ENCODE measurements at regions not wholly inside any gene's neighbourhood (a gene's known extent, or its start where the extent isn't known, plus 50 kb on each side); places are given as distances from the start of the nearest gene placed in this dataset.

- TF ChIP-seq CTCF (IDR thresholded peaks at IDR 0.05), result no peak
- no peak for TF ChIP-seq POLR2A (IDR thresholded peaks at IDR 0.05)
Measured at GRCh38 chr12:89208661-89209096, 143.6 kb downstream of the DUSP6 start.

Data from lower leg skin (tissue), 3 donors.